Ovary (tissue), 3 donors: ENCODE measurements at regions not wholly inside any gene's neighbourhood (a gene's known extent, or its start where the extent isn't known, plus 50 kb on each side); places are given as distances from the start of the nearest gene placed in this dataset.

ENCODE experiments used
- CTCF ChIP-seq, 3 donors: fragments of 450-650 bp in 2 of 3; fragments of 200-600 bp in 1 of 3; IDR thresholded peaks; one replicate each; pipeline versions ENCODE4 v1.5.1 to v1.8.0; 2016 to 2022; ENCODE audit warnings: antibody characterized with exemption in 3 of 3, mild to moderate bottlenecking in 1 of 3
- EP300 ChIP-seq: sonication (generic); formaldehyde crosslinking; IDR thresholded peaks from one replicate; pipeline ENCODE4 v1.6.1; 2017; ENCODE audit warnings: antibody characterized with exemption
- POLR2A ChIP-seq: fragments of 450-650 bp; IDR thresholded peaks from one replicate; pipeline ENCODE4 v1.6.1; 2017; ENCODE audit warnings: antibody characterized with exemption, mild to moderate bottlenecking, moderate library complexity
- donor health status: DM: no; HTN: no; CAD: no.

DNA sequence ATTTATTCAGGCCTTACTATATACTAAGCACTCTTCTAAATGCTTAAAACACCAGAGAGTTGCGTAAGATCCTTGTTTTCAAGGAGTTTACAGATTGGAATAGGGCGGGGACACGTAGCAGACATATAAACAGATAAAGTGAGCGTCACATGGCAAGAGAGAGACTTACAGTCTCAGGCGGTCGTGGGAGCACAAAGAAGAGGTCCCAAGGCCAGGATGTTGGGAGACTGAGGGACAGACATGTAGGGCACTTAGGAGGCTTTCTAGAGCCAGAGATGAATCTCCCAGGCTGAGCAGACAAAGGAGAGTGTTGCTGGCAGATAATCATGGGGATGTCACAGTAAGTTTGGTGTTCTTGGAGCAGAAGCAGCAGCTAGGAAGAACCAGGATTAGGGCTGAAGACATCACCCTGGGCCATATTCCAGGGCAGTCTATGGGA lies 119.1 kb upstream of the ANKFN1 start:
- TF ChIP-seq CTCF (IDR thresholded peaks at IDR 0.05) (no peak), POLR2A (no peak), EP300 (no peak)
